NCI-H774 (cell line): ENCODE measurements at regions not wholly inside any gene's neighbourhood (a gene's known extent, or its start where the extent isn't known, plus 50 kb on each side); places are given as distances from the start of the nearest gene placed in this dataset.

Experiments used
- DNase-seq: peaks from one replicate; lab custom pipeline; 2025; lab: John Stamatoyannopoulos, UW

DNA sequence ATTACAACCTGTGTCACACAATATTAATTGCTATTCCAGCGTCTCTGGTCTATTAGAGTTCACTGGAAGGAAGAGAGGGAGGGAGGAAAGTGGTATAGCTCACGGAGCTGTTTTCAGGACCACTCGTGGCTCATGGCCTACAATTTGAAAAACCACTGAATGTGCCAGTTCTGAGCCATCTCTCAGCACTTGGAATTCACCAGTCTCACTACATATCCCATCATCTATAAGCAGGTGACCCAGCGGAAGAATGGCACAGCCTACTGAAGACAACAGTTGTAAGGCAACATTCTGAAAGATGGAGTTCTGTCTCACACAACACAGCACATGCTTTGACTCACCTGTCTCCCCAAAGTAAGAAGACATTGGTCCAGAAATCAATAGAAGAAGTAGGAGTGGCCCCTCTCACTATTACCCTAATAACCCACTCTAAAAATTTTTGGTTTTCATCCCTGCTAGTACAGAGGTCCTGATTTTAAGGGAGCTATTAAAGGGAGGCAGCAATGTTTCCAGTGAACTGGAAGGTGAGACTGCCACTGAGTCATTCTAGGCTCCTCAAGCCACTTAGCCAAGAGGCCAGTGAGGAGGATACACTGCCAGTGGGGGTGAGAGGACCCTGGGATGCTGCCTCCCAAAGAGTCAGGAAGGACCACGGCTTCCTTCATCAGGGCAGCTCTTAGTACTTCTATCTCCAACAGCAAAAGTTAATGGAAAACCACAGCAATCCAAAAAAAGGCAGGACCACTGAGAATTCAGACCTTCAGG, 50.0 kb upstream of the DOCK9 start:
- no peak for DNase-seq

DNA sequence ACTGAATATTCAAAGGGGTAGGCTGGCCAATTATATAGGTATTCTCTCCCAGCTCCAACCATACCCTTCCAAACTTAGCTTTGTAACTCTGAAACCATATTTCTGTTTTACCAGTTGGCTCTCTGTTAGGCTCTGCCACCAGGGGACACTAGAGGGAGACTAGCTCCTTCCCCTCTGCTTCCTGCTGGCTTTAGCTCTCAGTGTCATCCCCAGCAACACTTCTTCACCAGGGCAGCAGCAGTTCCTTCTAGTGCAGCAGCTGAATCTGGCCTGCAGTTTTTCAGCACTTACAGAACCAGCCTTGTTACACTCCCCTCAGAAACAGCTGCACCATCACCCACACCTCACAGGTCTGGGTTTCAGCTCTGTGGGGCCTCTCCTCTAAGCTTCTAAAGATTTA, 51.0 kb upstream of the DOCK9 start:
- DNase-seq = no peak

DNA sequence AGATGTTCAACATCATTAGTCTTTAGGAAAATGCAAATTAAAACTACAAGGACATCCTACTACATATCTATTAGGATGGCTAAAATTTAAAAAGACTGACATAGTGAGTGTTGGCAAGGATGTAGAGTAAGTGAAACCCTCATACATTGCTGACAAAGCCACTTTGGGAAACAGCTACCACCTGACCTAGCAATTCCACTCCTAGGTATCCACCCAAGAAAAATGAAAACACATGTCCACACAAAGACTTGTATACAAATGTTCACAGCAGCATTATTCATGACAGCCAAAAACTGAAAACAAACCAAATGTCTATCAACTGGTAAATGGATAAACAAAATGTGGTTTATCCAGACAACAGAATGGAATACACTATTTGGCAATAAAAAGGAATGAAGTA, 51.7 kb upstream of the DOCK9 start:
- DNase-seq = no peak

DNA sequence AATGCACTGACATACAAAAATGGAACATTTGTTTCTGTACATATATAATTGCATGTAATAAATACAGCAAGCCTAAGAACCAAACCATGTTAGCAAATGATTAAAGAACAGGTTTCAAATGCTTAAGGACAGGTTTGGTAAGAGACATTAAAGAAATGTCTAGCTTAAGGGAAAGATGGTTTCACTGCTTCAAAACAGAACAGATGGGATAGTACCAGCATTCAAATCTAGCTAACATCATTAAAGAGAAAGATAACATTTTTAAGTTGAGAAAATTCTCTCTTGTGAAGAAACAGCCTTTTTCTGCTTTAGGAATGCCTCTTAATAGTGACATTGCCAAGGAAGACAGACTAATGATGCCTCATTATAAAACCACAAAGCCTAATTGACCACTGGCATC, 52.5 kb upstream of the DOCK9 start:
- DNase-seq = no peak

DNA sequence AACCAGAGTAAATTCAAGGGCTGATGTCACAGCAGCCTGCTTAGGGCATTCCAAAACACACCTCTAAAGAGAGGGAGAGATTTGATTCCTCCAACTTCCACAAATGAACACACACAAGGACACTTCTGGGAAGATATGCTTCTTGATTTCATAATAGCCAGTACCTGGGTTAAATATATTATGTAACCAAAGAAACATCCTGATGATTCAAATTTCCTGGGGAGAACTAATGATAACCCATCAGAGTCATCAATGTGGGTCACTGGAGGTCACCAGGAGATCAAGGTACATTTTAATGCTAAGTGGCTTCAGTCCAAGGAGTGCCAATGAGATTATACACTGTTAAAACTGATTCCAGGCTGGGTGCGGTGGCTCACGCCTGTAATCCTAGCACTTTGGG, 54.0 kb upstream of the DOCK9 start:
- no peak for DNase-seq

DNA sequence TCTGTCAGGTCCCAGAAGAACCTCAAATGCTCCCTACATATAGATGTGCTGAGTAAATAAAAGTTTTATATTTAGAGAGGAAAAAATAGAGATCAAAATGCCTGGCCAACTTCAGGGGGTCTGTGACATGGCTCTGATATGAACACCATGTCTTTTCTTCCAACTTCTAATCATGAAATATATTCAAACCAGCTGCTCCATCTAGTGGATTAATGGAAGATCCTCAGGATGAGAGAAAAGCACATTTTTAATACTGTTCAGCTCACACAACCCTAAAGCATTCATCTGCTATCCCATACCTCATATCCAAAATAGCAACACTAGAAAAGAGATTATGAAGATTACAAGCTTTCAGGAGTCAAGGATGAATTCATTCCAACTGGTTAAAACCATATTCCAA, 56.0 kb upstream of the DOCK9 start:
- peak; percentile 4 for DNase-seq

DNA sequence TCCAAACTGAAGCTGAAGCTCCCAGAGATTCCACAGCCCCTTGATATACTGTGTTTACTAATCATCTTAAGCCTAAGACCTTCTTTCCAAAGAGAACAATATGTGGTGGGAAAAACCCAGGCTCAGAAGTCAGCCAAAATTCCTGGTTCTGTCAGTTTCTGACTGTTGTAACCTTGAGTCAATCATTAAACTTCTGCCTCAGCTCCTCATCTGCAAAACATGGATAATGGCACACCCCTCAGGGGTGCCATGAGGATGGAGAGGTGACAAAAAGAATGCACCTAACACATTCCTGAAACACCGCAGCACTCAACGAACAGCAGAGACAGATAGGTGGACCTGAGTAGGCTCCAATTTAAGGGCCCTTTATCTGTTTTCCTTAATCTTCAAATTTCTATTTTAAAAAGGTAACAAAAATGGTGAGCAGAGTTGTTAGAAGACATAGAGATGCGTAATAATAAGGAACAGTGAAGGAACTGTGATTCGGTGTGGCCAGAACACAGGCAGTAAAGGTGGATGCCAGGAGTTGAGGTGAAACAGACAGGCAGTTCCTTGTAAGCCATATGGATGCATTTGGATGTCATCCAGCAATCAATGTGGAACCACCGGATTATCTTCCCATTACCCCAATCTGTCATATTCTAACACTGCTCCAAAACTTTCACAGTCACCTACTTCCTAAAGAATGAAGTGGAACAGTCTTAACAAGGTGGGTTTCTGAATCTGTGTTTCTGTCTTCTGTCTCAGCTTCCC, 56.6 kb upstream of the DOCK9 start:
- no peak for DNase-seq

DNA sequence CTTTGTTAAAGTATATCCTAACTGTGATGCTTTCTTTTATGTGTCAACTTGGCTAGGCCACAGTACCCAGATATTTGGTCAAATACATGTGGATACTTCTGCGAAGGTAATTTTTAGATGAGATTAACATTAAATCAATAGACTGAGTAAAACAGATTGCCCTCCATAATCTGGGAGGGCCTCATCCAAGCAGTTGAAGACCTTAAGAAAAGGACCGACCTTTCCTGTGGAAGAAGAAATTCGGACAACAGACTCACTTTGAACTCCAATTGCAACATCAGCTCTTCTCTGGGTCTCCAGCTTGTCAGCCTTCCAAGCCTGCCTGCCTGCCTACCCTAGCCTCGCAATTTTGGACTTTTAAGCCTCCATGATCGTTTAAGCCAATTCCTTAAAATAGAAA, 57.9 kb upstream of the DOCK9 start:
- no peak for DNase-seq

DNA sequence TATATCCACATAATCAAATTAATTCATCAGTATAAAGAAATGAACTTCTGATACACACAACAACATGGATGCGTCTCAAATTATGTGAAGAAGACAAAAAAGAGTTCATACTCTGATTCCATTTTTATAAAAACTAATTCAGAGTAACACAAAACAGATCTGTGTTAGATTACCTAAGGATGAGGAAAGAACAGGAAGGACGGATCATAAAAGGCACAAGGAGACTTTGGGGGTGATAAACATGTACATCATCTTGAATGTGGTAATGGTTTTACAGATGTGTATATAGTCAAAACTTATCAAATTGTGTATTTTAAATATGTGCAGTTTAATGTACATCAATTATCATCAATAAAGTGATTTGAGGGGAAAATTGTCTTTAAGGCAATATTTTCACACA, 59.9 kb upstream of the DOCK9 start:
- DNase-seq = no peak

DNA sequence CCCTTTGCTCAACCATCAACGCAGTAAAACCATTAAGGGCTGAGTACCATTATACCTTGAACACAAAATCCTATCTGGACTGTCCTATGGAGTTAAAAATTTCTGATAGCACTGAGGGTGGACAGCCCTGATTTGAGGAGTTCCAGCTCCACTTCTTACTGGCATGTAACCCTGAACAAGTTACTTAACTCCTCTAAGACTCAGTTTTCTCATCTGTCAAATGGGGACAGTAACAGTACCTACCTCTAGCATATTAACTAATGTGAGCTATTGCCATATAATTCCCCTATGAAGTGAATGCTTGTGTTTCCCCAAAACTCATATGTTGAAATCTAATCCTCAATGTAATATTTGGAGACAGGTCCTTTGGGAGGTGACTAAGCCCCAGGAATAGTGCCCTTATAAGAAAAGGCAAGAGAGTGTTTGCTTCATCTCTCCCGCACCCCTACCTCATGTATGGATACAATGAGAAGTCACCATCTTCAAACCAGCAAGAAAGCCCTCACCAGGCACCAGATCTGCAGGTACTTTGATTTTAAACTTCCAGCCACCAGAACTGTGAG, 61.9 kb upstream of the DOCK9 start:
- no peak for DNase-seq

DNA sequence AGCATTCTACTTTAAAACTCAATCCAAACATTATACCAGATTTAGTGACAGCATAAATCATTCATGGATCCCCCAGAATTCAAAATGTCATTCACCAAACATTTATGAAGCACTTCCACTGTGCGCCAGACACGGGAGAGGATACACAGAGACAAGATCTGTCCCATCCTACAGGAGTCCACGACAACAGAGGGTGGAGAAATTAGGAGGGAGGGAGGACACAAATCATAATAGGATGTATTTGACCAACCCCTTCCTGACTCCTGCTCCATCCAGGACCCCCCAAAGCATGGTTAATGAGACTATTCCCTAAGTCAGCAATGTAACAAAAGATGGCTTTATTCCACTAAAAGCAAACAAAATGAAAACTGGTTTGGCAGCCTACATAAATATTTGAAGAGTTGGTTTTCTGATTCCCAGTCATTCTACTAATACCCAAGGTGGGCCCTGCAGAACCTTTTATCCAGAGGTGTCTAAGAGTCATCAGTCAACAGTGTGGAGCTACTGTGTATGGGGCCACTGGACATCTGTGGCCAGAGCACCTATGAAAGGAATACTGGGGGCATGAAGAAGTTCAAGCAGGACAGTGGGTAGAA, 62.8 kb upstream of the DOCK9 start:
- DNase-seq = peak; percentile 25

DNA sequence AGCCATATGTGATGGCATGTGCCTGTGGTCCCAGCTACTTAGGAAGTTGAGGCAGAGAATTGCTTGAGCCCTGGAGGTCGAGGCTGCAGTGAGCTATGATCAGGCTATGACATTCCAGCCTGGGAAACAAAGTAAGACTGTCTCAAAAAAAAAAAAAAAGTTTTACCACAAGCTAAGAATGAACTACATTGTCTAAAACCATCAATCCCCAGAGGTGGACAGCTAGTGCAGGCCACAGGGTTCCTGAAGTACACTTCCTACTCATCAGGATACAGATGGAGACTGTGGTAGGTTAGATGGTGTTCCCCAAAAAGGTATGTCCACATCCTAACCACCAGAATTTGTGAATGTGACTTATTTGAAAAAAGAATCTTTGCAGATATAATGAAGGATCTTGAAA, 63.5 kb upstream of the DOCK9 start:
- no peak for DNase-seq

DNA sequence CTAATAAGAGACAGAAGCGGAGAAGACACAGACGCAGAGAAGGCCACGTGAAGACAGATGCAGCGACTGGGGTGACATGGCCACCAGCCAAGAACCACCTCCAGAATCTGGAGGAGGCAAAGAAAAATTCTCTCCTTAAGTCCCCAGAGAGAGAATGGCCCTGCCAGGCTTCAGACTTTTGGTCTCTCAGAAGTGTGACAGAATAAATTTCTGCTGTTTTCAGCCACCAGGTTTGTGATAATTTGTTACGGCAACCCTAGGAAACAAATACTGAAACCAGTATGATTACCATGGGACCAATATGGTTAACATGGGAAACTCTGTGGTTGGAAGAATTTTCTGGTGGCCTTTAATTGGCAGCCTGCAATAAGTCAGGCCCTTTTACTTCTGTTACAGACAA, 63.9 kb upstream of the DOCK9 start:
- no peak for DNase-seq

DNA sequence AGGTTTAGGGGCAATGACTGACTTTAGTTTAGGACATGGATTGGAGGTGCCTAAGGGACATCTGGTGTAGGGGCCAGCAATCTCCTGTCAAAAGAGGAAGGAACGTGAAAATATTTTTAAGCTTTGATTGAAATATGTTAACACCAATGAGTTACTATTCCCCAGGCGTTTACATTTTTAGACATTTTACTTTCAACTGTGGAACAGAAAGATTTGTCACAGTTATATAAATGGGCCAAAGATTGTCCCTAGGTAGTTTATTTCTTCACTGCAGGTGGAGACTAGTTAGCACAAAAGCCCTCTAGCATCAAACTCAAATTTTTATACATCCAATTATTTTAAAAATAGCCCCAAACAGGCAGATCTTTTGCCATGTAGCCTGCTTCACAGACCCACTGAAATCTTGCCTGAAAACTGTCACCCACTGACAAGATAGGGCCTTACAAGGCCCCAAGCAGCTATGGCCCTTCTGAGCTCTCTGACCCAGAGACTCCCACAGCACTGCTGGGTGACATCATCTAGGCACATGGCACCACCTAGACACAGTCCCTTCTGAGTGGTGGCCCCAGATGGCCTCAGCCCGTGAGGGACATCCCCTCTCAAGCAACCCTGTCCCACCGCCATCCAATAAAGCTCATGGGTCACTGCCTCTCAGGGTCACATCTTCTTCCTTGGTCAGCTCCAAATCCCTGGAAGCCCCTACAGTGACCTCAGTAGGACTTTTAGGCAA, 64.8 kb upstream of the DOCK9 start:
- no peak for DNase-seq

DNA sequence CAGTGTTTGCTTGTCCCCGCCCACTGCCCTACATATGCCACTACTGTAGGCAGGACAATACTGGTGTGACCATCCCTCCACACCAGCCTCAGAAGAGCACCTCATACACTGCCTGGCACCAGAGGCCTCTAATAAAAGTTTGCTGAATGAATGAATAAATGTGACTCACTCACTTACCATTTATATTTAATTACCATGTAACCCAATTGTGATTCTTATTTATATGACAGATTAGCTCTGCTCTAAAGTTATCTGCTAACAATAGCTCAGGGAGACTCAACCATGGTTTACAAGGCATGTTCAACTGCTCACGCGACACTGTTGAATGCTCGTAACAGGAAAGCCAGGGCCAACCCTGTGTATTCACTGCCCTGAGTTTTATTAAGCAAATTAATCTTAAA, 66.0 kb upstream of the DOCK9 start:
- DNase-seq = no peak

DNA sequence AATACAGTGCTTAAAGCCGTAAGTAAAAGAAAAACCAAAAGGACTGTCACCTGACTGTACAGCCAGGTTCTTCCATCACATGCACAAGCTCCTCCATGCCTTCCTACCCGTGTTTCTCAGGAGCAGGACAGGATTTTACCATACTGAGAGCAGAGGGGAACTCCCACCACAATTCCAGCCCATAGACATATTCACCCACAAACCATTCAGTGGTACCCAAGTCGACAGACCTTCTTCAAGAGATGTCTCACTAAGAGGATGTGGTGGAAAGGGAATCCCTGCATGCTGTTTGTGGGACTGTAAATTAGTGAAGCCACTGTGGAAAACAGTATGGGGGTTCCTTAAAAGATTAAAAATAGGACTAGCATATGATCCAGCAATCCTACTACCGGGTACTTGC, 66.9 kb upstream of the DOCK9 start:
- DNase-seq = no peak

DNA sequence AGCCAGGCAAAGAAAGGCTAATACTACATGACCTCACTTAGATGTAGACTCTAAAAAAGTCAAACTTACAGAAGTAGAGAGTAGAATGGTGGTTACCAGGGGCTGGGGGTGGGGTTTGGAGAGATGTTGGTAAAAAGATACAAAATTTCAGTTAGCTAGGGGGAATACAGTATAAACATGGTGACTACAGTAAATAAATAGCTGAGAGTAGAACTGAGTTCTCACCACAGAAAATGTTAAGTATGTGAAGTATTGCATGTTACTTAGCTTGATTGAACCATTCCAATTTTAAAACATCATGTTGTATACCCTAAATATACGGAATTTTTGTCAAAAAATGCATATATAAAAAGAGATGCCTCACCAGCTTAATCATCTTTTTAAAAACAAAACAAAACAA, 67.5 kb upstream of the DOCK9 start:
- DNase-seq = no peak

DNA sequence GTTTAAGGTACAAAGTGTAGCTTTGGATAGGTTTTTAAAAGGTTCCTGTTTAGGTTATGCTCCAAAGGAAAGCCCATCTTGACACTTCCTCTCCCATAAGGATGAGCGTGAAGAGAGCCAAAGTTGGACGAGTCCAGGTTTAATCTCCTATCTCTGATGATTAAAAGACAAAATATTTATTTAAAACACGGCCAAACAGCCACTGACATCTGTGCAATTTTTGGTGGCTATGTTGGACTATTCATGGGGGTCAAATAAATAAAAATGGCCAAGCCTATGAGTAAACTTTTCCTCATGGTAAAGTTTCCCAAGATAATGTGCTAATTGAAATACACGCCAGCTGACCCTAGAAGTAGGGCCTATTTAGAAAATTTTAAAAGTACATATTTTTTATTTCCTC, 69.0 kb upstream of the DOCK9 start:
- no peak for DNase-seq

DNA sequence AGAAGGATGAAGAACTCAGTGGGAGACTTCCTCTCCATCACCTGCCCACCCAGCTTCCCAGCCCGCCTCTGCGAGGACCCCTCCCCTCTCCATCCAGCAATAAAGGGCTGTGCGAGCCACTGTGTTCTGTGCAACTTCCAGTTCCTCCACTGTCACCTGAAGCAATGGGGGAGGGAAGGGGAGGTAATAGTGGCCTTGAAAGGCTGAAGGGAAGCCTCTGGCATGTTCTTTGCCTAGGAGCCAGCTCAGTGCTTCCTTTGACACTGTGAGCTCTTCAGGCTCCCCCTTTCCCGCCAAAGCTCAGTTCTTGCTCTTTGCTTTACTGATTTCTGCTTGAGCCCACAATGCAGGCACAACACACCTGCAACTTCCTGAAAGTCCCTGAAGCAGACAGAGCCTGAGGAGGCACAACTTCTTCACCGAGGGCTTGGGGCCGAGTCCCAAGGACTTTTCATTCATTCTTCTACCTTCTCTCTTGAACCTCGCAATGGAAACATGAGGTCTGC, 73.2 kb upstream of the DOCK9 start:
- DNase-seq = no peak

DNA sequence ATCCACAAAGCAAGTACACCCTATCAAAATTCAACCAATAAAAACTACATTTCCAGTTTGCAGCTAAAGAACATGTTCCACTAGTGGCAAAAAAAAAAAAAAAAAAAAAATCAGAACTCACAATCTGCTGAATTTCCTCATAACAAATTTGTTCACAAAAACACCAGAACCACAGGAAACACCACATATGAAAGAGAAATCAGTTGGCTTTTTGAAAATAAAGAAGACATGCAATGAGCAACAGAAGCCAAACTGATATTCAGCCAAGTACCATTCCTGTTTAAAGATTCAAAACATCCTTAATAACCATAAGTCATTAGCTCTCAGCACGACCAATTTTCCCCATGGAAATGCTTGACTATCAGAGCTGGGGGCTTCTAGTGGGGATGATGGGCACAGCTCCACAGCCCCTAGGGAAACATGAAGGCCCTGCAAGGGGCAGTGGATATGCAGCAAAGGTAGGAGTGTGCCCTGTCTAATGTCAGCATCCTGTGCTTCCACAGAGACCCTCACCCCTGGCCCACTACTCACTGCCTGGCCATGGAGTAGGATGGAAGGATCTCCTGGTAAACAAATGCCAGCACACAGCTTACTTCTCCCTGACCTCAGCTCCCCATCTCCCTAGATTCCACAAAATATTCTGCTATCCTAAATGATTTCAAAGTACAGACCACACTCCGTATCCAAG, 74.0 kb upstream of the DOCK9 start:
- DNase-seq = no peak

DNA sequence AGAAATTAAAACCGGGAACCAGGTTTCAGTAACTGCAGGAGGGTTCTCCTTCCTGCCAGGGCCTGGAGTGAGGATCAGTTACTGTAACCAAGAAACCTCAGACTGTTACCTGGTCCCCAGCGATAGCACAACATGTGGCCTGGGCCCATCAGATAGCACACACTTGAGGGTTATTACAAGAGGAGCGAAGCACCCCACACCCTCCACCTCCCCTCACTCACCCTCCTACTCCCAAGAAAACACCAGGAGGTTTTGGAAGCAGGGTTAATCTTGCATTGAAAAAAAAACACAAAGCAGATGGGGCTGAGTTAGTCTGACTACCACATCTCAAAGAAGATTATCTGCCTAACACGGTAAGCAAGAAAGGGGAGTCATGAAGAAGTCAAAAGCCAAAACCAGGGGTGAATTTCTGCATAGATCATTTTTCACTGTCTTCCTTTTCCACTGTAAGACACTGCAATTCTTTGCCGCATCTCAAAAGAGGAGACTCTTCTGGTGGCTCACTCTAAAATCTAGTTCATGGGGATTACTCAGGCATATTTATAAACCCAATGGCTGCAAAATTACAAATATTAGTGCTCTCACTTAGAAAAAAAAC, 75.9 kb upstream of the DOCK9 start:
- no peak for DNase-seq
